ENCODE measurements at regions not wholly inside any gene's neighbourhood (a gene's known extent, or its start where the extent isn't known, plus 50 kb on each side); places are given as distances from the start of the nearest gene placed in this dataset.

GRCh38 chr9:107625383-107625984 lies 135.9 kb upstream of the KLF4 start:
- TF ChIP-seq EZH2phosphoT487 (IDR thresholded peaks at IDR 0.05; ENCODE audit: borderline replicate concordance, low read length) (no peak), CTCF (conservative IDR thresholded peaks at IDR 0.05; ENCODE audit: low read depth, low read length) (no peak), EZH2 (IDR thresholded peaks at IDR 0.05; ENCODE audit: low read length, unreplicated experiment) (no peak)
